HG02759 (cell line): ENCODE measurements at regions not wholly inside any gene's neighbourhood (a gene's known extent, or its start where the extent isn't known, plus 50 kb on each side); places are given as distances from the start of the nearest gene placed in this dataset.

Experiments used
- ATAC-seq: cut with Tn5 transposase; IDR thresholded peaks from one replicate; pipeline ENCODE4 v1.9.1; 2021; ENCODE audit warnings: mild to moderate bottlenecking, moderate library complexity; ENCODE audit not compliant: unreplicated experiment

GRCh38 chr13:109671919-109672318 lies 114.5 kb downstream of the IRS2 start:
- ATAC-seq, result no peak

- ATAC-seq, result no peak
These were observed 115.6 kb downstream of the IRS2 start for GRCh38 chr13:109670776-109671175.

- no peak for ATAC-seq
These were observed 116.4 kb downstream of the IRS2 start for GRCh38 chr13:109669956-109670355.

GRCh38 chr13:109669234-109669612 lies 117.2 kb downstream of the IRS2 start:
- no peak for ATAC-seq

GRCh38 chr13:109668433-109669233 lies 117.8 kb downstream of the IRS2 start:
- ATAC-seq, result no peak

GRCh38 chr13:109667807-109668291 lies 118.5 kb downstream of the IRS2 start:
- no peak for ATAC-seq

- ATAC-seq, result no peak
These were observed 119.3 kb downstream of the IRS2 start for GRCh38 chr13:109667056-109667455.

GRCh38 chr13:109666656-109667055 lies 119.7 kb downstream of the IRS2 start:
- no peak for ATAC-seq

- ATAC-seq, result no peak
These were observed 120.6 kb downstream of the IRS2 start for GRCh38 chr13:109665781-109666249.

GRCh38 chr13:109665240-109665639 lies 121.1 kb downstream of the IRS2 start:
- no peak for ATAC-seq

GRCh38 chr13:109657395-109657794 lies 129.0 kb downstream of the IRS2 start:
- ATAC-seq, result no peak

- no peak for ATAC-seq
These were observed 130.2 kb downstream of the IRS2 start for GRCh38 chr13:109656206-109656605.

- ATAC-seq, result no peak
These were observed 130.8 kb downstream of the IRS2 start for GRCh38 chr13:109655611-109656010.

- ATAC-seq, result no peak
These were observed 131.2 kb downstream of the IRS2 start for GRCh38 chr13:109655206-109655600.

- ATAC-seq, result no peak
These were observed 131.8 kb downstream of the IRS2 start for GRCh38 chr13:109654341-109655205.

- ATAC-seq, result no peak
These were observed 133.9 kb downstream of the IRS2 start for GRCh38 chr13:109652531-109652930.

GRCh38 chr13:109651854-109652253 lies 134.5 kb downstream of the IRS2 start:
- no peak for ATAC-seq

GRCh38 chr13:109651311-109651710 lies 135.1 kb downstream of the IRS2 start:
- no peak for ATAC-seq

- peak; percentile 45 for ATAC-seq
These were observed 135.5 kb downstream of the IRS2 start for GRCh38 chr13:109650861-109651260.

GRCh38 chr13:109649713-109650112 lies 136.7 kb downstream of the IRS2 start:
- ATAC-seq, result no peak

- no peak for ATAC-seq
These were observed 138.7 kb downstream of the IRS2 start for GRCh38 chr13:109647699-109648098.

GRCh38 chr13:109647053-109647452 lies 139.3 kb downstream of the IRS2 start:
- no peak for ATAC-seq
